ENCODE measurements at regions not wholly inside any gene's neighbourhood (a gene's known extent, or its start where the extent isn't known, plus 50 kb on each side); places are given as distances from the start of the nearest gene placed in this dataset.

DNA sequence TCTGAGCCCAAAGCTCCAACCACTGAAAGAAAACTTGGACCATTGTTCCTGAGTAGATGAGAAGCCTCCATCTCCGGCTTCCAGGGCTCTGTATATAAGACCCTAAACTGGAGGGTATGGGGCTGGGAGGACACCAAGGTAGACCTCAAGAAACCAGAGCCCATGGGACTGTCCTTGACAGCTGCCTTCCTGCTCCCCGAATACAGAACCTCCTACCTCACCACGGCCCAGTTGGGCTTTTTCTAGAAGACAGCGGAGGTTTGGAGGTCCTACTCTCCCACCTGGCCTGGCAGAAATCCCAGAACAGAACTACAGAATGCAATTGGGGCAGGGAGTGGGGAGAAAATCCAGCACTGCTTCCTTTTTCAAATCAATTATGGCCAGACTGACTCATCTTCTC, 177.3 kb upstream of the ZNF507 start:
- Histone ChIP-seq H3K27me3 (no peaks in the 10 kb centered on the region), H3K4me3 (no peak overlapping the region), H3K36me3 (ENCODE audit: low read depth, missing control alignments) (no peaks in the 10 kb centered on the region), H3K9me3 (no peaks in the 10 kb centered on the region), H3K27ac (no peak overlapping the region), H3K4me1 (no peaks in the 10 kb centered on the region)
- no peak for TF ChIP-seq POLR2A (IDR thresholded peaks at IDR 0.05)
- TF ChIP-seq, protein P1, sequence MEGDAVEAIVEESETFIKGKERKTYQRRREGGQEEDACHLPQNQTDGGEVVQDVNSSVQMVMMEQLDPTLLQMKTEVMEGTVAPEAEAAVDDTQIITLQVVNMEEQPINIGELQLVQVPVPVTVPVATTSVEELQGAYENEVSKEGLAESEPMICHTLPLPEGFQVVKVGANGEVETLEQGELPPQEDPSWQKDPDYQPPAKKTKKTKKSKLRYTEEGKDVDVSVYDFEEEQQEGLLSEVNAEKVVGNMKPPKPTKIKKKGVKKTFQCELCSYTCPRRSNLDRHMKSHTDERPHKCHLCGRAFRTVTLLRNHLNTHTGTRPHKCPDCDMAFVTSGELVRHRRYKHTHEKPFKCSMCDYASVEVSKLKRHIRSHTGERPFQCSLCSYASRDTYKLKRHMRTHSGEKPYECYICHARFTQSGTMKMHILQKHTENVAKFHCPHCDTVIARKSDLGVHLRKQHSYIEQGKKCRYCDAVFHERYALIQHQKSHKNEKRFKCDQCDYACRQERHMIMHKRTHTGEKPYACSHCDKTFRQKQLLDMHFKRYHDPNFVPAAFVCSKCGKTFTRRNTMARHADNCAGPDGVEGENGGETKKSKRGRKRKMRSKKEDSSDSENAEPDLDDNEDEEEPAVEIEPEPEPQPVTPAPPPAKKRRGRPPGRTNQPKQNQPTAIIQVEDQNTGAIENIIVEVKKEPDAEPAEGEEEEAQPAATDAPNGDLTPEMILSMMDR (IDR thresholded peaks at IDR 0.05): no peak
- DNase-seq: no peak
- WGBS, 2 donors: 85 to 88% methylated on average over 4 of the region's 4 CpGs
- intact Hi-C loops (cut with DNase I; ENCODE audit: low total_unique reads): no loop called here

DNA sequence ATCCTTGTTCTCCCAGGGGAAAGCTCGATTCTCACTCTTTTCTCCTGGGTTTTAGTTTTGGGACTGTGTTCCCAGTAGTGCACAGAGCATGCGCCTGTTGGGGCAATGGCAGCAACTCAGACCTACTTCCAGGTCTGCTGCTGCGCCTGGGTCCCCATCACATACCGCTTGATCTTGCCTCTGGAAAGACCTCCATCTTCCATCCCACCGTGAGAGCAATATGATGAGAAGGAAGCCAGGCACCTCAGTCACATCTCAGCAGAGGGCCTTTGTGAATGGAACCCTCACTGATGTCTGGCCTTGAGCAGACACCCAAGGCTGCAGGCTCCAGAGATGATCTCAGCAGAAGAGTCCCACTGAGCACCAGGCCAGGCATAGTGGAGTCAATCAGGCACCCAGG, 176.8 kb upstream of the ZNF507 start:
- no peaks in the 10 kb centered on the region for H3K4me1 ChIP-seq
- intact Hi-C loops (cut with DNase I; ENCODE audit: low total_unique reads): no loop called here
- WGBS, 2 donors: 76 to 89% methylated on average over 5 of the region's 5 CpGs
- DNase-seq: no peak
- TF ChIP-seq, protein P1 (IDR thresholded peaks at IDR 0.05): no peak
- TF ChIP-seq POLR2A (IDR thresholded peaks at IDR 0.05): no peak
- H3K27me3 ChIP-seq: no peaks in the 10 kb centered on the region
- H3K36me3 ChIP-seq (ENCODE audit: low read depth, missing control alignments): no peaks in the 10 kb centered on the region
- no peak overlapping the region for H3K27ac ChIP-seq
- H3K4me3 ChIP-seq: no peak overlapping the region
- H3K9me3 ChIP-seq: no peaks in the 10 kb centered on the region

DNA sequence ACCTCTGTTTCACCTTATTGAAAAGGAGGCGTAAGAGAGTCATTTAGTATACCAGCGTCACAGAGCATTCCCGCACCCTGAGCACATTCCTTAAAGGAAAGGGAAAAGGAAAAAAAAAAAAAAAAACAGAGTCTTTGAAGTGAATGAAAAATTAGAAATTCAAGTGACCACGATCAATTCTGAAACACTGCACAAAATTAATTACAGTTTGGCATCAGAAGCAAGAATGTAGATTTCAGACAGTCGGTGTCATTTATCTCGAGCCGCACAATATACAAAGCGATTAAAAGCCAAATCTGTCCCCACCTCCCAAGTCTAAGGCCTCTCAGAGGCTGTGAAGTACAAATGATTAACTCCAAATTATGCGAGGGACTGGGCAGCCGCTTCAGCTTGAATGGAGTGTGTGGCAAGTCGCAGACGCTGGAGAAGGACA, 173.7 kb upstream of the ZNF507 start:
- Histone ChIP-seq H3K9me3 (no peaks in the 10 kb centered on the region), H3K4me3 (no peak overlapping the region), H3K27me3 (no peaks in the 10 kb centered on the region), H3K27ac (no peak overlapping the region), H3K36me3 (ENCODE audit: low read depth, missing control alignments) (no peaks in the 10 kb centered on the region), H3K4me1 (no peaks in the 10 kb centered on the region)
- no peak for DNase-seq
- 56 to 62% methylated on average over 12 of the region's 12 CpGs for WGBS, 2 donors
- TF ChIP-seq POLR2A (IDR thresholded peaks at IDR 0.05): no peak
- TF ChIP-seq, protein P1 (IDR thresholded peaks at IDR 0.05): no peak
- intact Hi-C loops (cut with DNase I; ENCODE audit: low total_unique reads): no loop called here

DNA sequence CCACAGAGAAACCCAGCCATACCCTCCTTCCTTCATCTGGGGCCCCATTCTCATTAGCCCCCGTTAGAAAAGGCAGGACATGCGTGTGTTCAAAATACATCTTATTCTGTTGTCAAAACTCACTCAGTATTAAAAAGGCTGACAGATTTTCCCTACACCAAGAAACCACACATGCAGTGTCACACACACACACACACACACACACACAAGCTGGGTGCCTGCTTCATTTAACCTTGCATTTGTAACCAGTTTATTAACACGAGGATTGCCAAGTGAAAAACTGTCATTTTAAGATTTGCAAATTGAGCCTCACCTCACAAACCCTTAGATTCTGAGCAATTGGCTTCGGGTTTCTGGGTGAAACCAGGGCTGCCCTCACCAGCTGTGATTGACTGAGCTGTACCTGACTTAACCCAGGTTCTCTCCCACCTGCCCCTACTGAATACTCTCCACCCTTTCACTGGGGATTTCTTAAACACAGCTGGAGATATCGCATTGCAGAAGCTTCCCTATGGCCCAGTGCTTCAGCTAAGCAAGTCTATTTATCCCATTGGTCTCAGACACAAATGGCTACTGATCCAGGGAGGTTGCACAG, 172.7 kb upstream of the ZNF507 start:
- Histone ChIP-seq H3K36me3 (ENCODE audit: low read depth, missing control alignments) (no peaks in the 10 kb centered on the region), H3K27me3 (no peaks in the 10 kb centered on the region), H3K4me3 (no peak overlapping the region), H3K27ac (no peak overlapping the region), H3K4me1 (no peaks in the 10 kb centered on the region), H3K9me3 (no peaks in the 10 kb centered on the region)
- no peak for TF ChIP-seq POLR2A (IDR thresholded peaks at IDR 0.05)
- TF ChIP-seq, protein P1 (IDR thresholded peaks at IDR 0.05): no peak
- 77 to 86% methylated on average over 5 of the region's 5 CpGs for WGBS, 2 donors
- intact Hi-C loops (cut with DNase I; ENCODE audit: low total_unique reads): no loop called here
- DNase-seq: no peak

DNA sequence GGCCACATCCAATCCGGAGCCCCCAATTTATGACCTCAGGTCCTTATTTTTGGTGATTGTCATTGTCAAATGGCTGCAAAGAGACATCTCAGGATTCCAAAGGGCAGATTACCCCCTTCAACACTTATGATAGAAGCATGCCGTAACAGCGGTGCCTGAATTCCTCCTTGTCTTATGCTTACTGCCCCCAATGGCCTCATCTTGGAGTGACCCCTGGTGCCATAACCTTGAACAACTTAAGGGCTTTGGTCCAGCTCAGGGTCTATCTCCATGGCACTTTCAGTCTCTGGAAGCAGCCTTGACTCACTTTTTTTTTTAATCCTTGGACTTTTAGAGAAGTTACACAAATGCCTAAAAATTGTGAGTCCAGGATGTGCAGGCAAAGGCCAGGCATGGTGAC, 171.6 kb upstream of the ZNF507 start:
- no peaks in the 10 kb centered on the region for H3K27me3 ChIP-seq
- WGBS, 2 donors: 79 to 86% methylated on average over 3 of the region's 3 CpGs
- H3K9me3 ChIP-seq: no peaks in the 10 kb centered on the region
- intact Hi-C loops (cut with DNase I; ENCODE audit: low total_unique reads): no loop called here
- H3K36me3 ChIP-seq (ENCODE audit: low read depth, missing control alignments): no peaks in the 10 kb centered on the region
- H3K27ac ChIP-seq: no peak overlapping the region
- no peak for DNase-seq
- no peaks in the 10 kb centered on the region for H3K4me1 ChIP-seq
- TF ChIP-seq POLR2A (IDR thresholded peaks at IDR 0.05): no peak
- TF ChIP-seq, protein P1 (IDR thresholded peaks at IDR 0.05): no peak
- H3K4me3 ChIP-seq: no peak overlapping the region
